Activated CD4-positive, alpha-beta T cell treated with anti-CD3 and anti-CD28 coated beads for 36 hours (primary cell): ENCODE measurements at regions not wholly inside any gene's neighbourhood (a gene's known extent, or its start where the extent isn't known, plus 50 kb on each side); places are given as distances from the start of the nearest gene placed in this dataset.

Experiments
- ATAC-seq: fragments of 200-7000 bp; cut with Tn5 transposase; one replicate; pipeline ENCODE4 v1.10.0; 2021; ENCODE audit warnings: mild to moderate bottlenecking, moderate library complexity
- CTCF ChIA-PET: fragments of 350-600 bp; sonication (Branson Sonifier 250); formaldehyde crosslinking; loops from one replicate; lab custom pipeline; 2021; ENCODE audit warnings: antibody characterized with exemption; lab: Charles Lee
- POLR2A ChIA-PET: fragments of 350-600 bp; sonication (Branson Sonifier 250); formaldehyde crosslinking; loops from one replicate; lab custom pipeline; 2021; ENCODE audit warnings: antibody characterized with exemption, inconsistent platforms; lab: Charles Lee
- DNase-seq: peaks from one replicate; pipeline ENCODE4 v3.0.0-alpha.2; 2020
- H3K27ac Mint-ChIP-seq: one replicate; pipeline ENCODE4 v1.8.0; 2021; ENCODE audit warnings: mixed read lengths
- H3K27me3 Mint-ChIP-seq: one replicate; pipeline ENCODE4 v1.8.0; 2021; ENCODE audit warnings: mixed read lengths
- H3K36me3 Mint-ChIP-seq: one replicate; pipeline ENCODE4 v1.8.0; 2021; ENCODE audit warnings: low read depth, mixed read lengths
- H3K4me1 Mint-ChIP-seq: one replicate; pipeline ENCODE4 v1.8.0; 2021; ENCODE audit warnings: mixed read lengths
- H3K4me3 Mint-ChIP-seq: one replicate; pipeline ENCODE4 v1.8.0; 2021; ENCODE audit warnings: mild to moderate bottlenecking, moderate library complexity, mixed read lengths
- H3K9me3 Mint-ChIP-seq: one replicate; pipeline ENCODE4 v1.8.0; 2021; ENCODE audit warnings: low read depth, mixed read lengths
- intact Hi-C, 2 experiments: fragments of 100-400 bp; cut with DNase I in 1 of 2; cut with micrococcal nuclease in 1 of 2; formaldehyde crosslinking; loops; one replicate each; pipeline versions ENCODE4 v1.14.2 to v1.15.1; 2022 to 2024; cut with DNase I, micrococcal nuclease

DNA sequence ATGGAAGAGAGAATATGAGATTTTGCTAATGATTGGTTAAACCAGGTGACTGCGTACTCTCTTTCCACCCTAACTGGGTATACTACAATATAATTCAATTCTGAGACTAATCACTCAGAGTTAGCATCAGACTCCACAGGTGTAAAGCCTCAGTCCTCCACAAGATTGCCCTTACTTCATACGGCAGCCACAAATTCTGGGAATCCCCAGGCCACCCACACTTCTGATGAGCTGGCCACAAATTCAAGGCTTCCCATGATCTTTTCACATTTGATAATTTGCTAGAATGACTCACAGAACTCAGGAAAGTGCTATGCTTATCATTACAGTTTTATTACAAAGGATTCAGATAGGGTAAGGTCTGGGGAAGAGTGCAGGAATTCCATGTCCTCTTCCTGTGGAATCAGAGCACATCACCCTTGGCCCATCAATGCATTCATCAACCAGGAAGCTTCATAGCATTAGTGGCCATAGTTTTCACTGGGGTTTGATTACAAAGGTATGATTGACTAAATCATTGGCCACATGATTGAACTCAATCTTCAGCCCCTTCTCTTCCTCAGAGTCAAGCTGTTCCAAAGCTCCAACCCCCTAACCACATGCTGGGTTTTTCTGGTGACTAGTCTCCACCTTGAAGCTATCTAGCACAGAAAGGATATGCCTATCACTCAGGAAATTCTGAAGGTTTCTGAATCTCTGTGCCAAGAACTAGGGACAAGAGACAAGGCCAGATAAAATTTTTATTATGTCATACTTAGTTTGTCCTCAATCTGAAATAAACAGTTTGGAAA, 131.7 kb downstream of the HHIPL2 start:
- Mint-ChIP-seq H3K9me3 (peaks cover 3% of the 10 kb centered on the region), H3K4me1 (peaks cover 50% of the 10 kb centered on the region), H3K36me3 (peaks cover 4% of the 10 kb centered on the region), H3K4me3 (no peak overlapping the region), H3K27ac (peak overlapping the region; percentile 26), H3K27me3 (no peaks in the 10 kb centered on the region)
- peak; percentile 86 for ATAC-seq
- ChIA-PET POLR2A (no interaction called here), CTCF (interaction anchor here (0.8 kb wide), 1 partner anchor 170 kb away, joined by 3 read pairs; no protein-coding TSS in a partner anchor)
- DNase-seq = peak; percentile 66
- intact Hi-C loops = loop anchor here in 1 of 2 experiments (10.0 kb wide), 1 partner anchor 1931 kb away; no protein-coding TSS in a partner anchor

DNA sequence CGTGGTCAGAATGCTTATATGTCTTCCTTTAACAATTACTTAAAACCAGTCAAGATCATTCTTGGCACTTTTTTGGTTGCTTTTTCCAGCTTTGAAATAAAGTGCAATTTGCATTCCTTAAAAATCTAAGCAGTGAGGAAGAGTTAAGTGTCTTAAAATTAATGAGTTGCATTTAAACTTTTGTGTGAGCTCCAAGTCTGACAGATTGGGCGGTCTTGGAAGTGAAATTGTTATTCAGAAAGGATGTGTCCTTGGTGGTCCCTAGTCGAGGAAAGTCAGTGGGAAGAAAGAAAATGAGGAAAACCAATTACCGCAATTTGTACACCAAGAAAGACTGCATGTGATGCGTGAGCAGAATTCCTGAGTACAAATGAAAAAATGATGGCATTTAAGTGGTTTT, 132.5 kb downstream of the HHIPL2 start:
- Mint-ChIP-seq H3K4me1 (peaks cover 42% of the 10 kb centered on the region), H3K9me3 (peaks cover 3% of the 10 kb centered on the region), H3K4me3 (no peak overlapping the region), H3K27me3 (no peaks in the 10 kb centered on the region), H3K27ac (no peak overlapping the region), H3K36me3 (peaks cover 4% of the 10 kb centered on the region)
- ChIA-PET POLR2A (no interaction called here), CTCF (no interaction called here)
- DNase-seq (no peak), ATAC-seq (no peak)
- intact Hi-C loops = loop anchor here in 1 of 2 experiments (10.0 kb wide), 1 partner anchor 1931 kb away; no protein-coding TSS in a partner anchor

DNA sequence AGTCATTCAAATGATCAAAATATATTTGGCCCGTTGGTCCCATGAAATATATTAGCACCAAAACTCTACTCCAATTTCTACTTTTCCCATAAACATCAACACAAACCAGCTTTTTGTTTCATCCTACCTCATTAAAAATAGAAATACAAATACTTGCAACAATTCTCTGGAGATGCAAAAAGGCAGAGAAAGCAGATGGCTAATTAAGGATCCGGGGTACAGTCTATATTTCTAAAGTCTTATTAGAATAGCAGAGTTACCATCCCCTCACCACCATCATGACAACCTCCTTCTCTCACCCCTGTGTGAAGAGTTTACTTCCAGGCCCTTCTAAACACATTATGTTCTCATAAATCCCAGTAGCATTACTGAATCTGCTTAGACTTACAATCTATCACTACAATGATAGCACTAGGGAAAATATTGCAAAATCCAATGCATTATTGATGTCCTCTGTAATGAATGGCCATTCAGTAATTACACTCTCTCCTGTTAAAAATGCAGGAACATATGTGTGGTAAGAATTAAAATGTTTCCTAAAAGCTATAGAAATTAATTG, 133.8 kb downstream of the HHIPL2 start:
- ChIA-PET CTCF (no interaction called here), POLR2A (no interaction called here)
- Mint-ChIP-seq H3K27me3 (no peaks in the 10 kb centered on the region), H3K4me3 (no peak overlapping the region), H3K9me3 (peaks cover 3% of the 10 kb centered on the region), H3K36me3 (peaks cover 4% of the 10 kb centered on the region), H3K4me1 (peaks cover 28% of the 10 kb centered on the region), H3K27ac (no peak overlapping the region)
- no peak for DNase-seq
- ATAC-seq = no peak
- intact Hi-C loops = loop anchor here in 1 of 2 experiments (10.0 kb wide), 1 partner anchor 1929 kb away; no protein-coding TSS in a partner anchor

DNA sequence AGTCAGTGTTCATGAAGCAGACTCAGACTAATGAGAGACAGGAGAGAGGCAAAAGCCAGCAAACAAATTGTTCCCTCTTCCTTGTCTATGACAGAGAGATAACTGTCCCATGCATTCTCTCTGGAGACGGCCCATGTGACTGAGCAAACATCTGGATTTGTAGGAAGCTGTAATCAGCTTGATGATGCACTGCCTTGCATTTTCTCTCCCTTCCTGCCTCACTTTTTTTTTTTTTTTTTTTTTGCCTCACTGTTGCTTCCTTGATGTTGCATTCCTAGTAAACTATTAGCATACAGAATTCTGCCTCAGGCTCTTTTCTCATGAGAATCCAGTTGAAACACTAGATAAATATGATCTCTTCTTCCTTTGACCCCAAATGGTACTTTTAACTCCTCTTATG, 134.5 kb downstream of the HHIPL2 start:
- Mint-ChIP-seq H3K27me3 (no peaks in the 10 kb centered on the region), H3K4me3 (no peak overlapping the region), H3K4me1 (peaks cover 23% of the 10 kb centered on the region), H3K36me3 (no peaks in the 10 kb centered on the region), H3K9me3 (peaks cover 7% of the 10 kb centered on the region), H3K27ac (no peak overlapping the region)
- no peak for ATAC-seq
- no peak for DNase-seq
- intact Hi-C loops = loop anchor here in 1 of 2 experiments (10.0 kb wide), 1 partner anchor 1929 kb away; no protein-coding TSS in a partner anchor
- ChIA-PET POLR2A (no interaction called here), CTCF (no interaction called here)

DNA sequence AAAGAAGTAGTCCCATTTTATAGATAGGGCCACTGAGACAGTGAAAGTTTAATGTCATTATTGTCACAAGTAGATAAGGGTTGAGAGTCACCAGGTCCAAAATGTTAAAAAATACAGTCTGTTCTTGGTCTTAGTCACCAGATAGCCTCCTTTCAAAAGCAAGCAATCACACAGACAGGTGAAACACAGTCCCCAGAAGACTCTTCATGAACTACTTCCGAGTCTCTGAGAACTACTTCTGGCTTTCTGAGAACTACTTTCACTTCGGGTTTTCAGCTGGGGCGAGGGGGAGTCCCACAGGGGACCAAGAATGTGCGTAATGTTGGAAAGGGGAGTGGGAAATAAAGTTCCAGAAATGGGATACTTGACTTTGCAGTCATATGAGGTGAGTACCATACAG, 143.2 kb downstream of the HHIPL2 start:
- ATAC-seq = no peak
- Mint-ChIP-seq H3K36me3 (no peaks in the 10 kb centered on the region), H3K9me3 (peaks cover 7% of the 10 kb centered on the region), H3K4me3 (no peak overlapping the region), H3K27me3 (no peaks in the 10 kb centered on the region), H3K4me1 (peaks cover 2% of the 10 kb centered on the region), H3K27ac (no peak overlapping the region)
- ChIA-PET POLR2A (no interaction called here), CTCF (no interaction called here)
- no peak for DNase-seq
- intact Hi-C loops = no loop called here

DNA sequence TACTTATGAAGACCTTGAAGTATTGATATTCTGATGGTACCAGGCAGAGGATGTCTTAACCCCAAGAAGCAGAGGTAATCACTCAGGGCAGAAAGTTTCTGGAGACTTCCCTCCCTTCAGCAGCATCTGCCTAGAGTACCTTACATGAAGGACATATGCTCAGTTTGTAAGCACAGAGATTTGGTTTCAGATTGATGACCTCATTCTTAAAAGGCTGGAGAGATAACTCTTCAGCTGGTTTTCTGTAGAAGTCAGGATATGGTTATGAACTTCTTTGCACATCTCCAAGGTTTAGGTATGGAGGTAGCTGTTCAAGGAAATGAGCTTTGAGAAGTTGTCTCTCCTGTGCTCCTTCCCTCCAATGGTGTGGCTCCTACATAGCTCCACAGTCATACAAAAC, 148.7 kb downstream of the HHIPL2 start:
- POLR2A ChIA-PET = no interaction called here
- Mint-ChIP-seq H3K4me3 (no peak overlapping the region), H3K36me3 (no peaks in the 10 kb centered on the region), H3K27ac (no peak overlapping the region), H3K27me3 (no peaks in the 10 kb centered on the region), H3K4me1 (peaks cover 2% of the 10 kb centered on the region), H3K9me3 (no peaks in the 10 kb centered on the region)
- intact Hi-C loops = no loop called here
- CTCF ChIA-PET = interaction anchor here (1.0 kb wide), 1 partner anchor 56 kb away, joined by 4 read pairs; no protein-coding TSS in a partner anchor
- ATAC-seq = no peak
- DNase-seq = no peak

DNA sequence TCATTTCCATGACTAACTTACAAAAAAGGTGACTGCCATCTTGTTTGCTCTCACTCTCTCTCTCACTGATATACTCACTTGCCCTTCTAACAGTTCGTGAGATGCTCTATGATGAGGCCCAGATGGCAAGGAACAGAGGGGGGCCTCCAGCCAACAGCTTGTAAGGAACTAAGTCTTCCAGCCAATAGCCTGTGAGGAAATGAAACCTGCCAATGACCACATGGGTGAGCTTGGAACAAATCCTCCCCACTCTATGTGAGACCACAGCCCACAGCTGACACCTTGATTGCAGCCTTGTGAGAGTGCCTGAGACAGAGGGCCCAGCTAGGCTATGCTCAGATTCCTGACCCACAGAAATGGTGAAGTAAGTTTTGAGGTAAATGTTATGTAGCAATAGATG, 153.7 kb downstream of the HHIPL2 start:
- H3K4me3 Mint-ChIP-seq = no peak overlapping the region
- ChIA-PET CTCF (interaction anchor here (0.7 kb wide), 1 partner anchor 152 kb away, joined by 4 read pairs; no protein-coding TSS in a partner anchor), POLR2A (no interaction called here)
- no peak overlapping the region for H3K27ac Mint-ChIP-seq
- H3K9me3 Mint-ChIP-seq = no peaks in the 10 kb centered on the region
- ATAC-seq (no peak), DNase-seq (no peak)
- no peaks in the 10 kb centered on the region for H3K27me3 Mint-ChIP-seq
- peaks cover 2% of the 10 kb centered on the region for H3K4me1 Mint-ChIP-seq
- H3K36me3 Mint-ChIP-seq = no peaks in the 10 kb centered on the region
- intact Hi-C loops = no loop called here

DNA sequence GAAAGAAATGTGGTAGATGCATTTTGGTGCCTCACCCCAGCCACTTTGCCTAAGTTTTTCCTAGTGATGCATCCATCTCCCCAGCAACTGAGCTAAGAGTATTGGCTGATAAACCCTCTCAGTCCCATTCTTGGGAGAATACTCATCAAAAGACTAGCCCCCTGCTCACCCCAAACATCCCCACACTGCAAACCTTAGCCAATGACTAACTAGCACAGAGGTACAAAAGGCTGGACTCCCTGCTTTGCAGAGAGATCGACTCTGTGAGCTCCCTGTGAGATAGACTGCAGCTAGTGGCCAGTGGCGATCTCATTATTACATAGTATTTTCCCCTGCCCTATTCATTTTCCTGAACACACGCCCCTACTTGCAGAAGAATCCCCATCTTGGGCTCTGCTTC, 155.3 kb downstream of the HHIPL2 start:
- no peaks in the 10 kb centered on the region for H3K4me1 Mint-ChIP-seq
- ChIA-PET POLR2A (no interaction called here), CTCF (interaction anchor here (0.6 kb wide), 1 partner anchor 694 kb away, joined by 4 read pairs; no protein-coding TSS in a partner anchor)
- DNase-seq = no peak
- no peak for ATAC-seq
- H3K27ac Mint-ChIP-seq = no peak overlapping the region
- H3K9me3 Mint-ChIP-seq = no peaks in the 10 kb centered on the region
- H3K27me3 Mint-ChIP-seq = no peaks in the 10 kb centered on the region
- no peaks in the 10 kb centered on the region for H3K36me3 Mint-ChIP-seq
- intact Hi-C loops = no loop called here
- H3K4me3 Mint-ChIP-seq = no peak overlapping the region

DNA sequence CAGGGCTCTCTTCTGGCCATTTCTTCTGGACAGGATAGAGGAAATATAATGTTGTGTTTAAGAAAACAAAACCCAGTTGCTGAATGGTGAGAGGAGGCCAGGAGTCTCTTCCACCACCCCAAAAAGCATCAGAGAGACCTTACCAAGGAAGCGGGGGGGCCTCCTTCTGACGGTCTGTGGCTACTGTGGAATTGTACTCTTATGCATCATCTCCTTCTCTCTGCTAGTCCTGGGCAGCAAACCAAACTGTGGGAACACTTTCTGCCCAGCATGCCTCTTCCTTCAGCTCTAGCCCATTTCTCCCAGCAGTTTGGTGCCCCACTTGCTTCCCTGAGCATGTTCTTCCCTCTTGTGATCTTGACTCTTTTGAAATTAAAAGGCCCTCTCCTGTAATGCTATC, 157.7 kb downstream of the HHIPL2 start:
- Mint-ChIP-seq H3K9me3 (no peaks in the 10 kb centered on the region), H3K4me1 (no peaks in the 10 kb centered on the region), H3K4me3 (no peak overlapping the region), H3K27me3 (no peaks in the 10 kb centered on the region), H3K27ac (no peak overlapping the region), H3K36me3 (no peaks in the 10 kb centered on the region)
- CTCF ChIA-PET = no interaction called here
- POLR2A ChIA-PET = no interaction called here
- DNase-seq = no peak
- ATAC-seq = no peak
- intact Hi-C loops = no loop called here

DNA sequence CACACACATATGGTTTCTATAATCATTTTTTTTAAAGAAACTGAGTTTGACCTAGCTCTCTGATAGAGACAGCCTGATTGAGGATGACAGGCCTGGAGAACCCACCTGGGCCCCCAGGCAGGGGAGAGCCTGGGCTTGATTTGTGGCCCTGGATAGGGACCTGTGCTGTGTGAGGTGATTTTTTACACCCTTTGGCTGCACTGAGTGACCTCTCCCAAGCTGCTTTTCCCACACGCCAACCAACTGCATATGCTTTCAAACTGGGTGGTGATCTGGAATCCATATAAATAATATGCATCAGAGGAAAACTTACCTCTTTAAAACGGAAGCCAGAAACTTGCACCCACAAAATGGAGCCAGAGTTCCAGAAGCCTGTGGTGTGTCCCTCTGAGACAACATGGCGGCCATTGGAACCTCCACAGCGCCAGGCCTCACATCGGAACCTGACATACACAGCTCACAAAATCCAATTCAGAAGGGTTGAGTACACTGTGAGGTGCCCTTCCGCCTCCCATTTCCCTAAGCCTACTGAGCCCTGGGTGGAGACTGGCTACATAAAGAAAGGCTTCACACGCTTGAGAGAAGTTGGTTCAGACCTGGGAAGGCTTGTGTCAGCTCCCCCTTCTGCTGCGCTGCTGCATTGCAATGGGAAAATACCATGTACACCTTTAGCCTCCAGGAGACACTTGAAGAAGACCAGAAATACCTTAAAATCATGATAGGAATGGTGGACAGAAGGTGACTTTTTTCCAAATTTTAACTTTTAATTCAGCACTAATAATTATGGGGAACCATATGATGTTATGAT, 160.7 kb downstream of the HHIPL2 start:
- CTCF ChIA-PET = no interaction called here
- DNase-seq (peak; percentile 17), ATAC-seq (no peak)
- Mint-ChIP-seq H3K27me3 (no peaks in the 10 kb centered on the region), H3K9me3 (no peaks in the 10 kb centered on the region), H3K4me3 (no peak overlapping the region), H3K36me3 (no peaks in the 10 kb centered on the region), H3K27ac (no peak overlapping the region), H3K4me1 (no peaks in the 10 kb centered on the region)
- POLR2A ChIA-PET = no interaction called here
- intact Hi-C loops = no loop called here

DNA sequence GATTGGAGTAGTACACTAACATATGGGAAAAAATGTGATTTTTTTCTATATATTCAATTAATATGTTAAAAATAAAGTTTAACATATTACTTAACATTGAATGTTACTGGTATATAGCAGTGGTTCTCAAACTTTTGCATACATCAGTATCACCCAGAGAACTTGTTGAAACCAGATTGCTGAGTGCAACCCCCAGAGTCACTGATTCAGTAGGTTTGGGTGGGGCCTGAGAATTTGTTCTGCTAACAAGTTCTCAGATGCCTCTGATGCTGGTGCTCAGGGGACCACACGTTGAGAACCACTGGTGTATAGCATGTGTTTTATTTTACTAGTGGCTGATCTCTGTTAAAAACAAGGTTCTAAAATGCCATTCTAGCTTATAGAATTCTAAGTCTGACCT, 161.9 kb downstream of the HHIPL2 start:
- Mint-ChIP-seq H3K4me1 (no peaks in the 10 kb centered on the region), H3K36me3 (no peaks in the 10 kb centered on the region), H3K4me3 (no peak overlapping the region), H3K27ac (no peak overlapping the region), H3K9me3 (peaks cover under 1% of the 10 kb centered on the region), H3K27me3 (no peaks in the 10 kb centered on the region)
- ChIA-PET POLR2A (no interaction called here), CTCF (no interaction called here)
- DNase-seq (no peak), ATAC-seq (no peak)
- intact Hi-C loops = no loop called here
